Progenitor cell of endocrine pancreas (in vitro differentiated cells): ENCODE measurements at regions not wholly inside any gene's neighbourhood (a gene's known extent, or its start where the extent isn't known, plus 50 kb on each side); places are given as distances from the start of the nearest gene placed in this dataset.
"Not testable (repeated sequence)": the region's sequence is repeated elsewhere in the genome, so short reads cannot be mapped to it uniquely, and the experiment has no call there.

ENCODE experiments used
- DNase-seq: peaks from one replicate; pipeline ENCODE4 v3.0.0; 2021; ENCODE audit warnings: low spot score; ENCODE audit not compliant: unreplicated experiment
- H3K27ac Mint-ChIP-seq: 2 replicates; pipeline ENCODE4 v1.8.0; 2021; ENCODE audit warnings: mild to moderate bottlenecking, moderate library complexity, mixed read lengths
- H3K27me3 Mint-ChIP-seq: 2 replicates; pipeline ENCODE4 v1.8.0; 2021; ENCODE audit warnings: mixed read lengths
- H3K36me3 Mint-ChIP-seq: 2 replicates; pipeline ENCODE4 v1.8.0; 2022; ENCODE audit warnings: mixed read lengths; ENCODE audit not compliant: insufficient read depth
- H3K4me1 Mint-ChIP-seq: 2 replicates; pipeline ENCODE4 v1.8.0; 2021; ENCODE audit warnings: low read depth, mixed read lengths
- H3K4me3 Mint-ChIP-seq: 2 replicates; pipeline ENCODE4 v1.8.0; 2021; ENCODE audit warnings: low read depth, mild to moderate bottlenecking, moderate library complexity, mixed read lengths
- H3K9me3 Mint-ChIP-seq: 2 replicates; pipeline ENCODE4 v1.8.0; 2021; ENCODE audit warnings: low read depth, mixed read lengths
- TF ChIP-seq, protein P1 (sequence below): fragments of 200-600 bp; sonication (generic); IDR thresholded peaks from one replicate; pipeline ENCODE4 v1.5.0; 2021; ENCODE audit warnings: antibody characterized with exemption, mild to moderate bottlenecking; ENCODE audit not compliant: unreplicated experiment

DNA sequence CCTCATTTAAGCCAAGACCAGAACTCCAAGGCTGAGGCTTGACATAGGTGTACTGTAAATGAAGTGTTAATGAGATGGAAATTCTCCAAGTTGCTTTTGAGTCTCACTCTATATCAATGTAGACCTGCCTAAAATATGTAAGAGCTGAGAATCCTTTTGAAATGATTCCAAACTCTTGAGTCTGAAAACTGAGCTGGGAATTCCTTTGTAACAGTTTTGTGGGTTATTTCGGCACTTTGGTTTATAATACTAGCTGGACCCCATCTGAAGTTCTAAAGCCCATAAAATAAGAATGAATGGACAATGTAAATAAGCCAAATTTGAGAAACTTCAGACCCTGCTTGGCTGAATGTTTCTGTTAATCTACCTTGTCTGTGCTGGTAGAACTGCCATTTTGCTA lies 558.9 kb downstream of the TTLL7 start:
- H3K4me3 Mint-ChIP-seq, DNase-seq, H3K36me3 Mint-ChIP-seq, H3K27me3 Mint-ChIP-seq, H3K4me1 Mint-ChIP-seq, H3K27ac Mint-ChIP-seq, H3K9me3 Mint-ChIP-seq: not testable (repeated sequence)

DNA sequence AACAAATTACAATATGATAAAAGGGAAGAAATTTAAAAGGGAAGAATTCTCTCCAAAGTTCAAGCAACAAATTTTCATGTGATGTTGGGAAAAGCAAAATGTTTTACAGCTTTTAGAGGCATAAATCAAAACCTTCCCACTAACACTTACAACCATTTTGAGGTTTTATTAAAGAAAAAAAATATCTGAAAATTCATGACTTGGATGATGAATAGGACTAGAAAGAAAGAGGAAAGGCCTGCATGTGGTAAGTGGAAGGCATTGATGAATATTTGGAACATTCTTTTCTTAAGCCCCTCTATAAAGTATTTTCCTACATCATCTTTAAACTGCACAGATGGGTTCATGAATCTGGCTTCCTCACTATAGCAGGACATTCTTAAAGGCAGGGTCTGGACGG lies 560.6 kb downstream of the TTLL7 start:
- not testable (repeated sequence) for DNase-seq, H3K27ac Mint-ChIP-seq, H3K27me3 Mint-ChIP-seq

DNA sequence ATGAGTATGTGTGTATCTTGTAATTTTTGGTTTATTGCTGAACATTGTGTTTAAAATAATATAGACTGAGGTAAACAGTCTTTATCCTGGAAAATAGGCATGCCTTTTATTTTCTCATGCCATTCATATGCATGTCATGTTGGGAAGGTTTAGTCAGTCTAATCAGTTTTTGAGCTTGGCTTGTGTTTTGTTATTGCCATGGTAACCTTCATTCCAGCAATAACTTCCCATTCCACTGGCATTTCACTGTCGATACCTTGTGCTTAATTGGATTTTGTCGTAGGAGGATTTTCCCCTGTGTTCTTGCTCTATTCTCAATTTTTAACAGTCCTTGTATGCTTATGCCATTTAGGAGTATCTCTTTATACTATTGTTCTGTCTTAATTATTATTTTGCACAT lies 563.6 kb downstream of the TTLL7 start:
- H3K4me3 Mint-ChIP-seq, DNase-seq, H3K27me3 Mint-ChIP-seq, H3K27ac Mint-ChIP-seq, H3K36me3 Mint-ChIP-seq, H3K4me1 Mint-ChIP-seq, H3K9me3 Mint-ChIP-seq: not testable (repeated sequence)

More for the DNA sequence above, 560.6 kb downstream of the TTLL7 start:
- not testable (repeated sequence) for H3K9me3 Mint-ChIP-seq, H3K36me3 Mint-ChIP-seq, H3K4me3 Mint-ChIP-seq, H3K4me1 Mint-ChIP-seq

DNA sequence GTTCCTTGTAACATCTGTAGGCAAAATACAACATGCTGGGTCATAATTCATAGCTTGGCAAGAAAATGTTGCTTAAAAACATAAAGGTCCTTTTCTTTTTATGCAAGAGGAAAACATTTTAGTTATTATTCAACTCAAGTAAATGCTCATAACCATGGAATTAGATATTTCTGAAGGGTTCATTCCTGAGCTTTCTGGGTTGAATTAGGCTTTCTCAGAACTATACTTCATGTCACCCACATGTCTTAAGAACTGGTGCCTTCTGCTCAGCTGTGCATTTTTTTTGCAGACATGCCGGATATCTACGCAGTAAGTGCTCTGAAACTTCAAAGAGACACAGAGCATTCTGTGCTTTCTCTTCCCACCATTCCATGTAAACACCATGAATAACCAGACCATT lies 571.4 kb downstream of the TTLL7 start:
- not testable (repeated sequence) for H3K4me3 Mint-ChIP-seq, H3K36me3 Mint-ChIP-seq, H3K27ac Mint-ChIP-seq, DNase-seq, H3K9me3 Mint-ChIP-seq, H3K27me3 Mint-ChIP-seq, H3K4me1 Mint-ChIP-seq

DNA sequence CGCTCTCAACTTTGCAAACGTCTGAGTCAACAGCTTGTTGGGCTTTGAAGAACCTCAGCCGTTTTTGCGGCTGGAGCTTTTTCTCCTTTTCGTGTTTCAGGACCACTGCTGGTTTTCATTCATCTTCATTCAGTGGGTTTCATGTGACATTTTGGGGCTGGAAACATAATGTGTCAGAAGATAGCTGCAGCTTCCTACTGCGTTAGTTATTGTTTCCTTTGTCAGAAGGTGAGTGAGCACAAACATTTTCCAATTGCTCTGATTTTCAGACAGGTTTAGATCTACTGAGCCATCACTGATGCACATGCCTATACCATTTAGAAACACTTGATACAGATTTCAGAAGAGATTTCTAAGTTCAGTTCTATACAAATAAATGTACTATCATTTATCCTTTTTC lies 575.5 kb downstream of the TTLL7 start:
- not testable (repeated sequence) for H3K36me3 Mint-ChIP-seq, H3K9me3 Mint-ChIP-seq, H3K4me1 Mint-ChIP-seq, H3K4me3 Mint-ChIP-seq, DNase-seq, H3K27ac Mint-ChIP-seq, H3K27me3 Mint-ChIP-seq

DNA sequence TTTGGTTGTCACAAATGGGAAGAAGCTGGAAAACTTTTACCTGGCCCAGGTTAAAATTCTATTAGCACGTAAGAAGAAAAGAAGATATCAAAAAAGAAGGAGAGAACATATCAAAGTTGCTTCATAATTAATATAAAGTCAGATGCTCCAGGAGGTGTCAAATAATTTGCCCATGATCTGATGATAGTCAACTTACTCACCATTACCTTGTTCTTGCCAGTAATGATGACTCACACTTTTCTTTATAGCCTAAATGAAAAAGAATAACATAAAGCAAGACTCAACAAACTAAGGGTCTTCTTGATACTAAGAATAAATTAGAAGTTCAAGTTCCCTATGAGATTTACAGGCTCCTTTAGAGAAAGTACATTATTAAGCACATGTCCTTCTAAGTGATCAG lies 580.4 kb downstream of the TTLL7 start:
- H3K4me3 Mint-ChIP-seq = no peak overlapping the region
- TF ChIP-seq, protein P1, sequence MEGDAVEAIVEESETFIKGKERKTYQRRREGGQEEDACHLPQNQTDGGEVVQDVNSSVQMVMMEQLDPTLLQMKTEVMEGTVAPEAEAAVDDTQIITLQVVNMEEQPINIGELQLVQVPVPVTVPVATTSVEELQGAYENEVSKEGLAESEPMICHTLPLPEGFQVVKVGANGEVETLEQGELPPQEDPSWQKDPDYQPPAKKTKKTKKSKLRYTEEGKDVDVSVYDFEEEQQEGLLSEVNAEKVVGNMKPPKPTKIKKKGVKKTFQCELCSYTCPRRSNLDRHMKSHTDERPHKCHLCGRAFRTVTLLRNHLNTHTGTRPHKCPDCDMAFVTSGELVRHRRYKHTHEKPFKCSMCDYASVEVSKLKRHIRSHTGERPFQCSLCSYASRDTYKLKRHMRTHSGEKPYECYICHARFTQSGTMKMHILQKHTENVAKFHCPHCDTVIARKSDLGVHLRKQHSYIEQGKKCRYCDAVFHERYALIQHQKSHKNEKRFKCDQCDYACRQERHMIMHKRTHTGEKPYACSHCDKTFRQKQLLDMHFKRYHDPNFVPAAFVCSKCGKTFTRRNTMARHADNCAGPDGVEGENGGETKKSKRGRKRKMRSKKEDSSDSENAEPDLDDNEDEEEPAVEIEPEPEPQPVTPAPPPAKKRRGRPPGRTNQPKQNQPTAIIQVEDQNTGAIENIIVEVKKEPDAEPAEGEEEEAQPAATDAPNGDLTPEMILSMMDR = no peak
- no peaks in the 10 kb centered on the region for H3K27me3 Mint-ChIP-seq
- H3K4me1 Mint-ChIP-seq = peaks cover under 1% of the 10 kb centered on the region
- H3K9me3 Mint-ChIP-seq = no peaks in the 10 kb centered on the region
- no peak for DNase-seq
- H3K36me3 Mint-ChIP-seq = no peaks in the 10 kb centered on the region
- H3K27ac Mint-ChIP-seq = no peak overlapping the region

DNA sequence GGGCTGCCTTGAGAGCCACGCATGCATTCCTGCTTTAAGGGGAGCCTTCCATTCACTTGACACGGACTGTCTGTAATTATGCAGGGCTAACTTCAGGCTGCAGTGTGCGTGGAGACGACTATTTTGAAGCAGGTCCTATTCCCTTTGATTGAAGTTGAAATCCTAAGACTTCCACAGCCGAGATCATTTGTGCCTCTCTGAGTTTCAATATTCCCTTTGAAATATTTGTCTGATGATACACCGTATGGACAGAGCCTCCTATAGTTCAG lies 585.2 kb downstream of the TTLL7 start:
- not testable (repeated sequence) for DNase-seq, H3K27me3 Mint-ChIP-seq, H3K36me3 Mint-ChIP-seq, H3K4me3 Mint-ChIP-seq, H3K9me3 Mint-ChIP-seq, H3K4me1 Mint-ChIP-seq
- H3K27ac Mint-ChIP-seq = peak overlapping the region; percentile 97

DNA sequence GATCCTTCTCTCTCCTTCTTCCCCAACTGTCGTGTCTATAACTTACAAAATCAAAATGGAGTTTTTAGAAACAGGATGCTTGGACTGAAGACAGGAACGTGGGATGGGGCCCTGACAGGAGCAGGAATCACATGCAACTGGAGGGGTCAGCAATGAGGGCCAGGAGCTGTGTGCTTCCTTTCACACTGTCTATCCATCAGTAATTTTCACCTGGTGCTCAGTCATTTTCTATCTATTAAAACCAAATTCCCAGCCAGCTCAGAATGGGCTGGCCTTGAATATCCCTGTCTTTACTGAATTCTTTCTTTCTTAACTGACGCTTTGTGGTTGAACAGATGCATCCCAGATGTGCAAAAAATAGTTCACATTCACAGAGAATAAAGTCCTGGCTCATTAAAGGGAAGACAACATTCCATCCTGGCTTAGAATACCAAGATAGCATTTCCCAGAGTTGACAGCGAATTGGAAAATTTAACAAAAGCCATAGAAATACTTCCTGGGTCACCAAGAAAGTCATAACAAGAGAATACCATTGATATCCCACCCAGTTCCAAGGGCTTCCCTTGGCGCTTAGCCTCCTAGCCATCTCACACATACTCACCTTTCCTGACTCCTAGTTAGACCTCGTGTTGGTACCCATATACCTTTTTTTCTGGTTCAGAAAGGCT lies 588.1 kb downstream of the TTLL7 start:
- H3K36me3 Mint-ChIP-seq, H3K27ac Mint-ChIP-seq, H3K4me1 Mint-ChIP-seq, DNase-seq, H3K9me3 Mint-ChIP-seq, H3K27me3 Mint-ChIP-seq, H3K4me3 Mint-ChIP-seq: not testable (repeated sequence)

DNA sequence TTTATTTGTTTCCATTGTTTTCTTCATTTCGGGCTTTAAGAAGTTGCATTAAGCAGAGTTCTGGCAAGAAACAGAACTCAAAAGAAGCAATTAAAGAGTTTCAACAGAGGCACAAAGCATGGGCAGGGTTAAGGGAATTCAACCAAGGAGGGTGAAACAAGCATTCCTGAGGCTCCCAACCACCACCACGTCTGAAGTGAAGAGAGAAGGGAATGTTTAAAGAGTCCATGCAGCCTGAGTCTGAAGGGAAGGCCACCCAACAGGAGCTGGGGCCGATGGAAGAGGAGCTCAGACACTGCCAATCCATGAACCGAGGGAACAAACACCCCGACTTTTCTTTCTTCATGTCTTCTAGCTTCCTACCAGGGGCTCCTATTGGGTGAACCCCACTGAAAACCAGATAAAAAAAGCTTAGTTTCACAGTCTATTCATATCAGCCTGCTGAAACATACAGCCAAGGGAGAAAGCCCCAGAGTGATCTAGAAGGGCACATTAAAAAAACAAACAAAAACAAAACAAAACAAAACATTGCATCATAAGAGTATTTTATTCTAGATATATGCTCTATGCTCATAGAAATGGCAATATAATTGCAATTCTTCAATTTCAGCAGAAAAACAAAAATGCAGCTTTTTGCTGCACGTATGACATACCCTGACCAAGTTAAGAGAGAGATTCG lies 592.1 kb downstream of the TTLL7 start:
- not testable (repeated sequence) for H3K4me1 Mint-ChIP-seq, H3K9me3 Mint-ChIP-seq, H3K27me3 Mint-ChIP-seq, DNase-seq, H3K4me3 Mint-ChIP-seq, H3K27ac Mint-ChIP-seq, H3K36me3 Mint-ChIP-seq

DNA sequence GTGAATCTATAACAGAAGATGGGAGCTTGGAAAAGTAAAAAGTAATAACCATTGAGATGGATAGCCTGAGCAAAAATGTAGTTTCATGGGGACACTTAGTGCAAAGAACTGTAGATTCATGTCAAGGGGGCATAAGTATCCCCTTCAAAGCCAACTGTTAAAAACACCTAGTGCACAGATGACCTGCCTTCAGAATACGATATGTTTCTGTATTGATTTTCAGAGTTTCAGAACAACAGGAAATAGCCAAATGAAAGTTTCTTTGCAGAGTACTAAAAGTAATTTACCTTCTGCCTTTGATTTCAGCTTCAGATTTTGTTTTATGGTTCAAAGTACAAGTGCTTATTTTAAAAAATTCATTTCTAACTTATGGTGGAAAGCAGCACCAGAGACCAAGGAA lies 593.1 kb downstream of the TTLL7 start:
- H3K27ac Mint-ChIP-seq, DNase-seq, H3K9me3 Mint-ChIP-seq, H3K36me3 Mint-ChIP-seq, H3K27me3 Mint-ChIP-seq, H3K4me3 Mint-ChIP-seq, H3K4me1 Mint-ChIP-seq: not testable (repeated sequence)

DNA sequence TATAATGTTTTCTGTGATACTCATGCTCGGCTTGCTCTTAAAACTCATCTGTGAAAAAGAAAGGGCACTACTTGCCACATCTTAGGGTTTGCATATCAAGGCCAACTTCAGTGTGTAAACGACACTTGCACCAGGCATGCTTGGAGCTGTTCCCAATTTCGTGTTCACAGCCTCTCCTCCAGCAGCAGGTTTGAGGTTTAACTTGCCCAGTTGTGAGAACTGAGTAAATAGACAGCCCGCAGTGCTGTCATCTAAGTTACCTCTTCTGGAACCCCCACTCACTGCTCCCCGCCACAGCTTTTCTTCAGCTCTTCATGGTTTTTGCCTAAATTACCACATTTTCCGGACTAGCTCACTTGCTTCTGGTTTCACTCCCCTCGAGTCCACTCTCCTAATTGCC lies 595.4 kb downstream of the TTLL7 start:
- H3K4me1 Mint-ChIP-seq, DNase-seq, H3K4me3 Mint-ChIP-seq, H3K9me3 Mint-ChIP-seq, H3K27me3 Mint-ChIP-seq, H3K27ac Mint-ChIP-seq, H3K36me3 Mint-ChIP-seq: not testable (repeated sequence)

DNA sequence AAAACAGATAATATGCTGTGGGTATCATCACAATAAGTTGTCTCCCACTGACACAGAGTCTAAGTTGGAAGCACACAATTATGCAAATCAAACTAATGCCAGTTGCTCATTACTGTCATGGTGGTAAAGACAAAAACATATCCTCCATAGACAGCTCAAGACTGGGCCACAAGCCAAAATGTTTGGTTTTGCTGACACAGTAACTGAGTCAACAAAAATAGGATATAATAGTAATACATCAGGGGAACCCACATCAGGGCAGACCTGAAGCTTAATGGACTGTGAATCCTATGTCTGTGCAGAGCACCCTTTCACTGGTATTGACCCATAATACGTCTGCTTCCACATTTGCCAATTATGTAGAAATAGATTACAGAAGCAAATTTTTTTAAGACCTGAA lies 597.8 kb downstream of the TTLL7 start:
- H3K27me3 Mint-ChIP-seq, H3K36me3 Mint-ChIP-seq, H3K27ac Mint-ChIP-seq, H3K4me1 Mint-ChIP-seq, DNase-seq, H3K4me3 Mint-ChIP-seq, H3K9me3 Mint-ChIP-seq: not testable (repeated sequence)

DNA sequence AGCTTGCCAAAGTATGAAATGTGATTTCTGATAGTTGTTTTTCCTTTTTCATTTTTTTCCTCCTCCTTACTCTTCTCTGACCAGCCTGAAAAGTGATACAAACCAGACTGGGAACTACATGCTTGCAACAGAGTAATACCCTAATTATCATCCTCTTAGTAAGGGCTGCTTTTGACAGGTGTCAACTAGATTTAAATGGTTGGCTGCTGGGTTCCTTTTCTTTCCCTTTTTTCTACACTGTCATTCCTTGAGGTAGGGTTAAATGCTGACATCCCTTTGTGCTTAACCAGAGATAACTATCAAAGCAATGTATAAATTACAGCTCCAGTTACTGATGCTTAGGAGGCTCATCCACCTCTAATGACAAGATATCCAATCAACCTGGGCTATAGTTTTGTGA lies 598.8 kb downstream of the TTLL7 start:
- not testable (repeated sequence) for DNase-seq, H3K9me3 Mint-ChIP-seq, H3K4me1 Mint-ChIP-seq, H3K27me3 Mint-ChIP-seq, H3K27ac Mint-ChIP-seq, H3K4me3 Mint-ChIP-seq, H3K36me3 Mint-ChIP-seq
